ENCODE measurements at regions not wholly inside any gene's neighbourhood (a gene's known extent, or its start where the extent isn't known, plus 50 kb on each side); places are given as distances from the start of the nearest gene placed in this dataset.

DNA sequence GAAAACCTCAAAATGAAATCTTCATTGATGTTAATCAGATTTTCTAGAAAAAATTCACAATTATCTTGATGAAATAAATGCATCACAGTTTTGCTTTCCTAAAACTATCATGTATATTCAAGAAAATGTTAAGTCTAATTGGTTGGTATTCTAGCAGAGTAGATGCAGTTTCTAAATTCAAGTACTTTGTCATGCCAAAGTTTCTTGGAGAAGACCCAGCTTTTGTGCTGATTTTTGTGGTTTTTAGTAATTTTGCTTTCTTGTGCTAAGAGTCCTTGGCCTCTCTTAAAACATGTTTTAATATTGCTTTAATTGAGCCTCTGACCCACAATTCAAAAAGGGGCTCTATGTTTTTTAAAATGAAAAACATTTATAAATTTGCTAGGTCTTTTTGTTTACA lies 924.8 kb upstream of the PTPRD start:
- no peak overlapping the region for H3K27ac Mint-ChIP-seq (ENCODE audit: unreplicated experiment)
- no peak for TF ChIP-seq CTCF (IDR thresholded peaks at IDR 0.05)
- no peak overlapping the region for H3K4me3 Mint-ChIP-seq (ENCODE audit: unreplicated experiment)

GRCh38 chr9:11542781-11543180 lies 930.0 kb upstream of the PTPRD start:
- Mint-ChIP-seq H3K4me1 (ENCODE audit: low read depth) (no peaks in the 10 kb centered on the region), H3K4me3 (ENCODE audit: unreplicated experiment) (no peak overlapping the region)
- no peak for TF ChIP-seq CTCF (IDR thresholded peaks at IDR 0.05)

More for the DNA sequence above, 924.8 kb upstream of the PTPRD start:
- H3K27me3 Mint-ChIP-seq (ENCODE audit: low read depth) = peaks cover 3% of the 10 kb centered on the region
- no peaks in the 10 kb centered on the region for H3K4me1 Mint-ChIP-seq (ENCODE audit: low read depth)
- no peak for DNase-seq (ENCODE audit: low spot score)
- no peaks in the 10 kb centered on the region for H3K36me3 Mint-ChIP-seq (ENCODE audit: low read depth)
- H3K9me3 Mint-ChIP-seq (ENCODE audit: low read depth) = no peaks in the 10 kb centered on the region

DNA sequence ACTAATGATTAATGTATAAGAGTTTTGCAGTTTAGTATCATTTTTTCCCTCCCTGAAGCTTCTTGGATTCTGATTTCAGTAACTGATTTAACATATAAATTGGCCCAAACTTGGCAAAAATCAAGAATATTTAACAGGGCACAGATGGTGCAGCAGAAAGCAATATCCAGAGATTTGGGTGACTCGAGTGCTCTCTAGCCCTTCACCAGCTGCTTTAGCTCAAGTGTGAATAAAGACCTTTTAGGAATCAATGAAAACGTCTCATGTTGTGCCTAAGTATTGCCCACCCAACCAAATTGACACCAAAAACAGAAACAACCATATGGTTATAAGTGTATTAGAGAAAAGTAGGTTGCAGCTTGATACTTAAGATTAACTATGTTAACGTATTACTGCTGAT lies 933.4 kb upstream of the PTPRD start:
- TF ChIP-seq CTCF (IDR thresholded peaks at IDR 0.05) = no peak
- peaks cover 3% of the 10 kb centered on the region for H3K9me3 Mint-ChIP-seq (ENCODE audit: low read depth)

More at GRCh38 chr9:11542781-11543180, 930.0 kb upstream of the PTPRD start:
- Mint-ChIP-seq H3K9me3 (ENCODE audit: low read depth) (peaks cover 3% of the 10 kb centered on the region), H3K27me3 (ENCODE audit: low read depth) (no peaks in the 10 kb centered on the region), H3K36me3 (ENCODE audit: low read depth) (no peaks in the 10 kb centered on the region), H3K27ac (ENCODE audit: unreplicated experiment) (no peak overlapping the region)
- DNase-seq (ENCODE audit: low spot score) = no peak

GRCh38 chr9:11549311-11549794 lies 936.6 kb upstream of the PTPRD start:
- peak; percentile 51 for DNase-seq (ENCODE audit: low spot score)
- no peaks in the 10 kb centered on the region for H3K27me3 Mint-ChIP-seq (ENCODE audit: low read depth)
- H3K36me3 Mint-ChIP-seq (ENCODE audit: low read depth) = no peaks in the 10 kb centered on the region
- no peaks in the 10 kb centered on the region for H3K4me1 Mint-ChIP-seq (ENCODE audit: low read depth)
- TF ChIP-seq CTCF (IDR thresholded peaks at IDR 0.05) = no peak
- no peak overlapping the region for H3K4me3 Mint-ChIP-seq (ENCODE audit: unreplicated experiment)
- no peak overlapping the region for H3K27ac Mint-ChIP-seq (ENCODE audit: unreplicated experiment)
- H3K9me3 Mint-ChIP-seq (ENCODE audit: low read depth) = no peaks in the 10 kb centered on the region

More for the DNA sequence above, 933.4 kb upstream of the PTPRD start:
- no peaks in the 10 kb centered on the region for H3K36me3 Mint-ChIP-seq (ENCODE audit: low read depth)
- H3K4me3 Mint-ChIP-seq (ENCODE audit: unreplicated experiment) = no peak overlapping the region
- H3K27me3 Mint-ChIP-seq (ENCODE audit: low read depth) = no peaks in the 10 kb centered on the region
- H3K27ac Mint-ChIP-seq (ENCODE audit: unreplicated experiment) = no peak overlapping the region
- no peak for DNase-seq (ENCODE audit: low spot score)
- H3K4me1 Mint-ChIP-seq (ENCODE audit: low read depth) = no peaks in the 10 kb centered on the region

DNA sequence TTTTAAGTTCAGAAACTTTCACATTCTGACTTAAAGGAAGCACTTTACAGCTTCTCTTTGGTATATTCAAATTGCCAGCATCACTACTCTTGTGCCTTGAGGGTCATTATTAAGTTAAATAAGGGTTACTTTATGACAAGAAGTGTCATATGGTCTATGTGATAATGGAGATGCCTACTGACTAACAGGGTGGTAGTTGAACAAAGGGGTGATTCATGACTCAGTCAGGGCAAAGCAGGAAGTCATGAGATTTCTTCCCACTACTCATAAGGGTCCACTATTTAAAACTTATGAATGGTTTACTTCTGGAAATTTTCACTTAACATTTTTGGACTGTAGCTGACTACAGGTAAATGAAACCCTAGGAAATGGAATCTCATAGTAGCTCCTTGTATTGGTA lies 938.3 kb upstream of the PTPRD start:
- no peaks in the 10 kb centered on the region for H3K36me3 Mint-ChIP-seq (ENCODE audit: low read depth)
- no peak overlapping the region for H3K27ac Mint-ChIP-seq (ENCODE audit: unreplicated experiment)
- no peak for DNase-seq (ENCODE audit: low spot score)
- no peaks in the 10 kb centered on the region for H3K9me3 Mint-ChIP-seq (ENCODE audit: low read depth)
- no peak overlapping the region for H3K4me3 Mint-ChIP-seq (ENCODE audit: unreplicated experiment)
- no peaks in the 10 kb centered on the region for H3K27me3 Mint-ChIP-seq (ENCODE audit: low read depth)
- no peaks in the 10 kb centered on the region for H3K4me1 Mint-ChIP-seq (ENCODE audit: low read depth)
- TF ChIP-seq CTCF (IDR thresholded peaks at IDR 0.05) = no peak

Measured in chondrocyte (in vitro differentiated cells).